HCT116 (cell line): ENCODE measurements at regions not wholly inside any gene's neighbourhood (a gene's known extent, or its start where the extent isn't known, plus 50 kb on each side); places are given as distances from the start of the nearest gene placed in this dataset.

Experiments
- ATAC-seq: fragments of 200-7000 bp; cut with Tn5 transposase; 2 replicates; pipeline ENCODE4 v1.9.1; 2020; ENCODE audit warnings: mild to moderate bottlenecking, moderate library complexity
- BruUV-seq: library from RNA; stranded (reverse); fragments of 400-500 nt; replicated peaks from 2 replicates; lab custom pipeline; 2021; lab: Mats Ljungman, UMichigan
- CTCF ChIA-PET: fragments of 300-600 bp; sonication (Branson Sonifier 250); formaldehyde crosslinking; loops from one replicate; lab custom pipeline; 2021; ENCODE audit warnings: antibody characterized with exemption; lab: Charles Lee
- POLR2A ChIA-PET: fragments of 300-600, 350-600 bp; sonication (Branson Sonifier 250); formaldehyde crosslinking; loops from one replicate; lab custom pipeline; 2021; ENCODE audit warnings: antibody characterized with exemption; lab: Charles Lee
- RAD21 ChIA-PET, 2 experiments: fragments of 300-600 bp; sonication (Branson Sonifier 250); formaldehyde crosslinking; loops; one replicate each; lab custom pipeline; 2023; ENCODE audit warnings: low total read pairs in 2 of 2; ENCODE audit not compliant: uncharacterized antibody in 2 of 2, unreplicated experiment in 2 of 2, low non-redundant PET in 1 of 2; lab: Charles Lee
- DNase-seq: peaks from one replicate; pipeline ENCODE4 v3.0.0-alpha.2; 2010; ENCODE audit warnings: low read depth, low spot score
- H2AFZ ChIP-seq: fragments of 200-600 bp; shearing (Covaris generic), sonication (generic); 2 replicates; pipeline ENCODE4 v1.6.1; 2017; ENCODE audit warnings: low read depth, mixed run types, mixed read lengths, antibody characterized with exemption, low read length; ENCODE audit not compliant: poor library complexity, severe bottlenecking
- H3K27ac ChIP-seq: 2 replicates; pipeline ENCODE4 v1.5.1; 2012; ENCODE audit warnings: low read depth, low read length
- H3K27me3 ChIP-seq: fragments of 200-600 bp; sonication (generic); 2 replicates; pipeline ENCODE4 v1.6.1; 2016; ENCODE audit warnings: mixed run types, low read length, mixed read lengths; ENCODE audit not compliant: insufficient read depth
- H3K36me3 ChIP-seq, 2 experiments: fragments of 200-500 bp in 1 of 2; fragments of 200-600 bp in 1 of 2; sonication (Bioruptor generic) in 1 of 2; sonication (generic) in 1 of 2; 2 replicates each; pipeline versions ENCODE4 v1.5.1 to v1.6.1; 2014 to 2016; ENCODE audit warnings: low read length in 2 of 2, inconsistent platforms in 1 of 2, mixed read lengths in 1 of 2, mixed run types in 1 of 2; ENCODE audit not compliant: insufficient read depth in 2 of 2, control insufficient read depth in 1 of 2
- H3K4me1 ChIP-seq, 2 experiments: fragments of 200-600 bp in 1 of 2; sonication (generic) in 1 of 2; 2 replicates each; pipeline versions ENCODE4 v1.5.1 to v1.6.1; 2012 to 2017; ENCODE audit warnings: low read length in 2 of 2, inconsistent platforms in 1 of 2, mild to moderate bottlenecking in 1 of 2, mixed read lengths in 1 of 2, mixed run types in 1 of 2, moderate library complexity in 1 of 2; ENCODE audit not compliant: insufficient read depth in 2 of 2, control insufficient read depth in 1 of 2
- H3K4me2 ChIP-seq: fragments of 200-600 bp; sonication (generic); 2 replicates; pipeline ENCODE4 v1.6.1; 2017; ENCODE audit warnings: mixed run types, low read length, mixed read lengths
- H3K4me3 ChIP-seq, 2 experiments: fragments of 200-600 bp in 1 of 2; sonication (generic) in 1 of 2; replicated peaks in 1 of 2; 2 replicates each; pipeline ENCODE4 v1.5.1; 2011 to 2016; ENCODE audit warnings: low read length in 2 of 2, control low read depth in 1 of 2, low read depth in 1 of 2, mild to moderate bottlenecking in 1 of 2, mixed read lengths in 1 of 2, mixed run types in 1 of 2
- H3K79me2 ChIP-seq: fragments of 200-600 bp; sonication (generic); 2 replicates; pipeline ENCODE4 v1.6.1; 2017; ENCODE audit warnings: mild to moderate bottlenecking, mixed run types, low read length, moderate library complexity, mixed read lengths; ENCODE audit not compliant: insufficient read depth
- H3K9ac ChIP-seq: fragments of 200-600 bp; sonication (generic); 2 replicates; pipeline ENCODE4 v1.6.1; 2016; ENCODE audit warnings: low read length, mixed read lengths
- H3K9me2 ChIP-seq: fragments of 200-600 bp; sonication (generic), shearing (Covaris generic); 2 replicates; pipeline ENCODE4 v1.6.1; 2017; ENCODE audit warnings: mixed run types, mild to moderate bottlenecking, moderate library complexity; ENCODE audit not compliant: insufficient read depth
- H3K9me3 ChIP-seq, 2 experiments: fragments of 200-500 bp in 1 of 2; fragments of 200-600 bp in 1 of 2; sonication (Bioruptor generic) in 1 of 2; sonication (generic) in 1 of 2; 2 replicates each; pipeline ENCODE4 v1.6.1; 2014 to 2017; ENCODE audit warnings: low read length in 2 of 2, mixed read lengths in 2 of 2, inconsistent platforms in 1 of 2, low read depth in 1 of 2, mild to moderate bottlenecking in 1 of 2, mixed run types in 1 of 2, moderate library complexity in 1 of 2; ENCODE audit not compliant: control insufficient read depth in 1 of 2, insufficient read depth in 1 of 2
- H4K20me1 ChIP-seq: fragments of 200-600 bp; sonication (generic), shearing (Covaris generic); 2 replicates; pipeline ENCODE4 v1.6.1; 2017; ENCODE audit warnings: mixed run types, mild to moderate bottlenecking, moderate library complexity; ENCODE audit not compliant: insufficient read depth
- CEBPB ChIP-seq: IDR thresholded peaks from 2 replicates; pipeline ENCODE4 v1.6.1; 2012; ENCODE audit warnings: low read depth
- ELF1 ChIP-seq: IDR thresholded peaks from 2 replicates; pipeline ENCODE4 v1.6.1; 2012; ENCODE audit warnings: low read depth, borderline replicate concordance
- EZH2 ChIP-seq: fragments of 200-600 bp; sonication (generic); IDR thresholded peaks from 2 replicates; pipeline ENCODE4 v1.6.1; 2017; ENCODE audit warnings: antibody characterized with exemption, mixed run types
- EZH2phosphoT487 ChIP-seq: fragments of 200-600 bp; IDR thresholded peaks from 2 replicates; pipeline ENCODE4 v1.6.1; 2018; ENCODE audit warnings: antibody characterized with exemption, borderline replicate concordance
- FOSL1 ChIP-seq: IDR thresholded peaks from 2 replicates; pipeline ENCODE4 v1.6.1; 2012; ENCODE audit warnings: low read depth
- POLR2A ChIP-seq: IDR thresholded peaks from 2 replicates; pipeline ENCODE4 v1.7.0; 2011; ENCODE audit warnings: borderline replicate concordance; ENCODE audit not compliant: insufficient read depth, insufficient read length; ENCODE audit errors: extremely low read depth
- POLR2AphosphoS5 ChIP-seq: IDR thresholded peaks from 2 replicates; pipeline ENCODE4 v1.6.1; 2011; ENCODE audit warnings: mild to moderate bottlenecking, low read depth, low read length, moderate library complexity
- RAD21 ChIP-seq: IDR thresholded peaks from 2 replicates; pipeline ENCODE4 v1.6.1; 2012; ENCODE audit warnings: low read depth, mild to moderate bottlenecking
- SIN3A ChIP-seq: IDR thresholded peaks from 2 replicates; pipeline ENCODE4 v1.6.1; 2012; ENCODE audit warnings: low read depth
- SP1 ChIP-seq: IDR thresholded peaks from 2 replicates; pipeline ENCODE4 v1.6.1; 2012; ENCODE audit warnings: low read depth
- TCF7L2 ChIP-seq: IDR thresholded peaks from 2 replicates; pipeline ENCODE4 v1.7.0; 2011; ENCODE audit warnings: borderline replicate concordance, inconsistent platforms; ENCODE audit not compliant: insufficient read depth, insufficient read length; ENCODE audit errors: extremely low read depth
- YY1 ChIP-seq: IDR thresholded peaks from 2 replicates; pipeline ENCODE4 v1.6.1; 2011; ENCODE audit warnings: low read length, low read depth, moderate library complexity, mild to moderate bottlenecking; ENCODE audit not compliant: insufficient replicate concordance; ENCODE audit errors: extremely low read depth
- intact Hi-C: fragments of 100-400 bp; cut with micrococcal nuclease; formaldehyde crosslinking; loops from 2 replicates; pipeline ENCODE4 v1.10.0; 2022
- TF ChIP-seq, protein P1 (sequence below): IDR thresholded peaks from 2 replicates; pipeline ENCODE4 v1.6.1; 2012
- TF ChIP-seq, protein P2 (sequence below): IDR thresholded peaks from 2 replicates; pipeline ENCODE4 v1.6.1; 2012
- TF ChIP-seq, protein P3 (sequence below): IDR thresholded peaks from 2 replicates; pipeline ENCODE4 v1.6.1; 2012; ENCODE audit warnings: low read depth
- TF ChIP-seq, protein P4 (sequence below): IDR thresholded peaks from 2 replicates; pipeline ENCODE4 v1.6.1; 2011; ENCODE audit warnings: mild to moderate bottlenecking, low read length, moderate library complexity; ENCODE audit not compliant: insufficient replicate concordance; ENCODE audit errors: extremely low read depth

DNA sequence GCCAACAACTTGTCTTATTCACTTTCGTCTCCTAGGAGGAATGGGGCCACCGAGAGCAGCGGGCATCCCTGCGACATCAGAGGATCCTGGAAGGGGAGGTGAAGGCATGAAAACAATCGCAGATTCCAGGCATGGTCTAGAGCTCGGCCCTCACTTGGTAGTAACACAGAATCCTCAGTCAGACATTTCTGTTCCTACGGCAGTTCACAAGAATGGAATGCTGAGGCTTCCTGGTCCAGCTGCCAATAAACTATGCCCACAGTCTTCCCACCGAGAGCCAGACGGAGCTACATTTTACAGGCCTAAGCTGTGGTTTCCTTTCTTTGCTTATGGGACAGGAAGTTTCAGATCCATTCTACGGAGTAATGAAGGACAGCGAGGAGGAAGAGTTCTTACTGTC lies 75.8 kb downstream of the OR13A1 start:
- Histone ChIP-seq H3K27me3 (no peaks in the 10 kb centered on the region), H3K4me1 (peaks cover 0 to 5% of the 10 kb centered on the region in 2 experiments; a peak in 2 of 4 replicates), H3K79me2 (no peaks in the 10 kb centered on the region), H3K27ac (no peak overlapping the region), H3K4me3 (no peak overlapping the region), H4K20me1 (no peaks in the 10 kb centered on the region), H3K4me2 (no peak overlapping the region), H3K36me3 (no peaks in the 10 kb centered on the region), H3K9me2 (no peaks in the 10 kb centered on the region), H3K9me3 (no peaks in the 10 kb centered on the region), H2AFZ (no peak overlapping the region), H3K9ac (no peak overlapping the region)
- RAD21 ChIA-PET, result no interaction called here
- no peak for ATAC-seq
- intact Hi-C loops, result loop anchor here (10.0 kb wide), 5 partner anchors 235 to 1015 kb away; partner anchors contain the start of genes ZFAND4 and ZNF22
- BruUV-seq, result no TSS peak
- POLR2A ChIA-PET, result no interaction called here
- CTCF ChIA-PET, result interaction anchor here (2.6 kb wide), 1 partner anchor 10 kb away, joined by 18 read pairs; no protein-coding TSS in a partner anchor
- TF ChIP-seq RAD21, result no peak
- TF ChIP-seq, protein P1, sequence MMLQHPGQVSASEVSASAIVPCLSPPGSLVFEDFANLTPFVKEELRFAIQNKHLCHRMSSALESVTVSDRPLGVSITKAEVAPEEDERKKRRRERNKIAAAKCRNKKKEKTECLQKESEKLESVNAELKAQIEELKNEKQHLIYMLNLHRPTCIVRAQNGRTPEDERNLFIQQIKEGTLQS, result no peak
- TF ChIP-seq EZH2, result no peak
- no peak for TF ChIP-seq SIN3A
- no peak for TF ChIP-seq TCF7L2
- TF ChIP-seq, protein P2, sequence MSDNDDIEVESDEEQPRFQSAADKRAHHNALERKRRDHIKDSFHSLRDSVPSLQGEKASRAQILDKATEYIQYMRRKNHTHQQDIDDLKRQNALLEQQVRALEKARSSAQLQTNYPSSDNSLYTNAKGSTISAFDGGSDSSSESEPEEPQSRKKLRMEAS, result no peak
- no peak for TF ChIP-seq FOSL1
- TF ChIP-seq ELF1, result no peak
- TF ChIP-seq EZH2phosphoT487, result no peak
- TF ChIP-seq, protein P3, sequence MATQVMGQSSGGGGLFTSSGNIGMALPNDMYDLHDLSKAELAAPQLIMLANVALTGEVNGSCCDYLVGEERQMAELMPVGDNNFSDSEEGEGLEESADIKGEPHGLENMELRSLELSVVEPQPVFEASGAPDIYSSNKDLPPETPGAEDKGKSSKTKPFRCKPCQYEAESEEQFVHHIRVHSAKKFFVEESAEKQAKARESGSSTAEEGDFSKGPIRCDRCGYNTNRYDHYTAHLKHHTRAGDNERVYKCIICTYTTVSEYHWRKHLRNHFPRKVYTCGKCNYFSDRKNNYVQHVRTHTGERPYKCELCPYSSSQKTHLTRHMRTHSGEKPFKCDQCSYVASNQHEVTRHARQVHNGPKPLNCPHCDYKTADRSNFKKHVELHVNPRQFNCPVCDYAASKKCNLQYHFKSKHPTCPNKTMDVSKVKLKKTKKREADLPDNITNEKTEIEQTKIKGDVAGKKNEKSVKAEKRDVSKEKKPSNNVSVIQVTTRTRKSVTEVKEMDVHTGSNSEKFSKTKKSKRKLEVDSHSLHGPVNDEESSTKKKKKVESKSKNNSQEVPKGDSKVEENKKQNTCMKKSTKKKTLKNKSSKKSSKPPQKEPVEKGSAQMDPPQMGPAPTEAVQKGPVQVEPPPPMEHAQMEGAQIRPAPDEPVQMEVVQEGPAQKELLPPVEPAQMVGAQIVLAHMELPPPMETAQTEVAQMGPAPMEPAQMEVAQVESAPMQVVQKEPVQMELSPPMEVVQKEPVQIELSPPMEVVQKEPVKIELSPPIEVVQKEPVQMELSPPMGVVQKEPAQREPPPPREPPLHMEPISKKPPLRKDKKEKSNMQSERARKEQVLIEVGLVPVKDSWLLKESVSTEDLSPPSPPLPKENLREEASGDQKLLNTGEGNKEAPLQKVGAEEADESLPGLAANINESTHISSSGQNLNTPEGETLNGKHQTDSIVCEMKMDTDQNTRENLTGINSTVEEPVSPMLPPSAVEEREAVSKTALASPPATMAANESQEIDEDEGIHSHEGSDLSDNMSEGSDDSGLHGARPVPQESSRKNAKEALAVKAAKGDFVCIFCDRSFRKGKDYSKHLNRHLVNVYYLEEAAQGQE, result no peak
- TF ChIP-seq POLR2A, result no peak
- no peak for TF ChIP-seq YY1
- TF ChIP-seq SP1, result no peak
- TF ChIP-seq POLR2AphosphoS5, result no peak
- TF ChIP-seq, protein P4, sequence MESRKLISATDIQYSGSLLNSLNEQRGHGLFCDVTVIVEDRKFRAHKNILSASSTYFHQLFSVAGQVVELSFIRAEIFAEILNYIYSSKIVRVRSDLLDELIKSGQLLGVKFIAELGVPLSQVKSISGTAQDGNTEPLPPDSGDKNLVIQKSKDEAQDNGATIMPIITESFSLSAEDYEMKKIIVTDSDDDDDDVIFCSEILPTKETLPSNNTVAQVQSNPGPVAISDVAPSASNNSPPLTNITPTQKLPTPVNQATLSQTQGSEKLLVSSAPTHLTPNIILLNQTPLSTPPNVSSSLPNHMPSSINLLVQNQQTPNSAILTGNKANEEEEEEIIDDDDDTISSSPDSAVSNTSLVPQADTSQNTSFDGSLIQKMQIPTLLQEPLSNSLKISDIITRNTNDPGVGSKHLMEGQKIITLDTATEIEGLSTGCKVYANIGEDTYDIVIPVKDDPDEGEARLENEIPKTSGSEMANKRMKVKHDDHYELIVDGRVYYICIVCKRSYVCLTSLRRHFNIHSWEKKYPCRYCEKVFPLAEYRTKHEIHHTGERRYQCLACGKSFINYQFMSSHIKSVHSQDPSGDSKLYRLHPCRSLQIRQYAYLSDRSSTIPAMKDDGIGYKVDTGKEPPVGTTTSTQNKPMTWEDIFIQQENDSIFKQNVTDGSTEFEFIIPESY, result no peak
- TF ChIP-seq CEBPB, result no peak
- no peak for DNase-seq
